ENCODE measurements at regions not wholly inside any gene's neighbourhood (a gene's known extent, or its start where the extent isn't known, plus 50 kb on each side); places are given as distances from the start of the nearest gene placed in this dataset.

DNA sequence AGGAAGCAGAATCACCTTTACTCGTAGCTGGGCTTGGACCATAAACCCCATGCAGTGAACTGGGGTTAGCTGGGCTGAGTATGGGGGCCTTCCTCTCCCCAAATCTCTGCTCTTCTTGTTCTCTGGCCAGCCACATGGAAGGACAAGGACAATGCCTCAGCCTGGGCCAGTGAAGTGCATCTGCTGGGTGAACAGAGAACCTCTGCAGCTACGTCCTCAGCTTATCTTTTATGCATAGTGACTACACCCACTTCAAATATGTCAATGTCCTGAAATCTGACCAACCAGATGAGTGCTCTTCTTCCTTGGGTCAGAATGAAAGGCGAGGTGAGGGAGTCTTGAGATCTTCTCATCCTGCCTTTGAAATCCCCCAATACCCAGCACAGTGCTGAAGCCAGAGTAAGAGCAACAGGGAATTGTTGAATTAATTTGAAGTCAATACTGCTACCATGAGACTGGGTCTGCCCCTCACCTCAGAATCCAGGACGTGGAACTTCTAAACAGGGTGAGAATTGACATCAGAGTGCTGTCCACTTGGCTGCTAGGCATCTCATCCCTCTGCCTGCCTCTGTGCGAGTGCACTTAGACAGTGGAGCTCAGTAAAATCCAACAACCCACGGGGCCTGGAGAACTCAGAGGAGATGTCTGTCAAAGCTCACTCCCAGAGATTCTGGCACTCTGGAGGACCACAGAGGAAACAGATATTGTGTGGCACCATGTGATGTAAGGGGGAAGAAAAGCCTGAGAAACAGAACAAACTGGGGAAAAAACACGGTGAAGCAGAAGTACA is 99.0 kb downstream of the IER5 start:
- Histone ChIP-seq H4K20me1 (ENCODE audit: insufficient read depth, low read length, poor library complexity, severe bottlenecking) (no peaks in the 10 kb centered on the region), H3K9ac (ENCODE audit: low read depth, low read length, poor library complexity, severe bottlenecking) (no peak overlapping the region), H3K27me3 (ENCODE audit: insufficient read depth, low read length, poor library complexity, severe bottlenecking) (no peaks in the 10 kb centered on the region), H3K9me2 (replicated peaks; ENCODE audit: low read depth, low read length) (no peaks in the 10 kb centered on the region), H3F3A (ENCODE audit: low read depth) (no peaks in the 10 kb centered on the region), H3K79me2 (ENCODE audit: insufficient read depth, low read length) (no peaks in the 10 kb centered on the region), H3K36me3 (ENCODE audit: insufficient read depth, low read length) (no peaks in the 10 kb centered on the region), H3K4me3 (ENCODE audit: low read length, poor library complexity, severe bottlenecking) (no peak overlapping the region), H2AFZ (ENCODE audit: low read length) (no peak overlapping the region), H3K4me1 (ENCODE audit: insufficient read depth, low read length, poor library complexity, severe bottlenecking) (peaks cover 2% of the 10 kb centered on the region), H3K4me2 (ENCODE audit: low read depth, low read length, poor library complexity, severe bottlenecking) (no peak overlapping the region), H3K9me3 (ENCODE audit: insufficient read depth, low read depth, low read length) (no peaks in the 10 kb centered on the region)
- no peak for TF ChIP-seq EZH2phosphoT487 (IDR thresholded peaks at IDR 0.05; ENCODE audit: borderline replicate concordance)
- TF ChIP-seq, protein P1, sequence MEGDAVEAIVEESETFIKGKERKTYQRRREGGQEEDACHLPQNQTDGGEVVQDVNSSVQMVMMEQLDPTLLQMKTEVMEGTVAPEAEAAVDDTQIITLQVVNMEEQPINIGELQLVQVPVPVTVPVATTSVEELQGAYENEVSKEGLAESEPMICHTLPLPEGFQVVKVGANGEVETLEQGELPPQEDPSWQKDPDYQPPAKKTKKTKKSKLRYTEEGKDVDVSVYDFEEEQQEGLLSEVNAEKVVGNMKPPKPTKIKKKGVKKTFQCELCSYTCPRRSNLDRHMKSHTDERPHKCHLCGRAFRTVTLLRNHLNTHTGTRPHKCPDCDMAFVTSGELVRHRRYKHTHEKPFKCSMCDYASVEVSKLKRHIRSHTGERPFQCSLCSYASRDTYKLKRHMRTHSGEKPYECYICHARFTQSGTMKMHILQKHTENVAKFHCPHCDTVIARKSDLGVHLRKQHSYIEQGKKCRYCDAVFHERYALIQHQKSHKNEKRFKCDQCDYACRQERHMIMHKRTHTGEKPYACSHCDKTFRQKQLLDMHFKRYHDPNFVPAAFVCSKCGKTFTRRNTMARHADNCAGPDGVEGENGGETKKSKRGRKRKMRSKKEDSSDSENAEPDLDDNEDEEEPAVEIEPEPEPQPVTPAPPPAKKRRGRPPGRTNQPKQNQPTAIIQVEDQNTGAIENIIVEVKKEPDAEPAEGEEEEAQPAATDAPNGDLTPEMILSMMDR (conservative IDR thresholded peaks at IDR 0.05; ENCODE audit: low read length), result no peak

DNA sequence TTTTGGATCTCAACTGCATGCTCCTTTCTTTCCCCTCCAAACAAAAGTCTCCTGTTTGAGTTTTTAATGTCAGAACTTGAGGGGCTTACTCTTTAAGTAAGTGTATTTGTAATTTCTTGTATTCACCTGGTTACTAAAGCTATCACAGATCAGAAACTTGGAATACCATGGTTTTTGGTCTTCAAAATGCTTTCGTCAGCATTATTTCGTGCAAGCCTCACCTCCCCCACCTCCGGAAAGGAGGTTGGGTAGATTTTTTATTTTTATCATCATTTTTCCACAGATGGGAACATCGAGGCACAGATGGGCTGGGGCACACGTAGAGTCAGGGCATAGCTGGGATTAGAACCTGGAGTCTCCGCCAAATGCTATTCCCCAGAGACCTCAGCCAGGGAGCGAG is 100.7 kb downstream of the IER5 start:
- no peaks in the 10 kb centered on the region for H3K79me2 ChIP-seq (ENCODE audit: insufficient read depth, low read length)
- no peak overlapping the region for H3K9ac ChIP-seq (ENCODE audit: low read depth, low read length, poor library complexity, severe bottlenecking)
- H3K4me3 ChIP-seq (ENCODE audit: low read length, poor library complexity, severe bottlenecking), result no peak overlapping the region
- no peak overlapping the region for H2AFZ ChIP-seq (ENCODE audit: low read length)
- H3F3A ChIP-seq (ENCODE audit: low read depth), result no peaks in the 10 kb centered on the region
- no peaks in the 10 kb centered on the region for H3K27me3 ChIP-seq (ENCODE audit: insufficient read depth, low read length, poor library complexity, severe bottlenecking)
- TF ChIP-seq EZH2phosphoT487 (IDR thresholded peaks at IDR 0.05; ENCODE audit: borderline replicate concordance), result no peak
- TF ChIP-seq, protein P1 (conservative IDR thresholded peaks at IDR 0.05; ENCODE audit: low read length), result no peak
- no peaks in the 10 kb centered on the region for H3K36me3 ChIP-seq (ENCODE audit: insufficient read depth, low read length)
- peaks cover 2% of the 10 kb centered on the region for H3K4me1 ChIP-seq (ENCODE audit: insufficient read depth, low read length, poor library complexity, severe bottlenecking)
- H4K20me1 ChIP-seq (ENCODE audit: insufficient read depth, low read length, poor library complexity, severe bottlenecking), result no peaks in the 10 kb centered on the region
- no peaks in the 10 kb centered on the region for H3K9me2 ChIP-seq (replicated peaks; ENCODE audit: low read depth, low read length)
- H3K9me3 ChIP-seq (ENCODE audit: insufficient read depth, low read depth, low read length), result no peaks in the 10 kb centered on the region
- no peak overlapping the region for H3K4me2 ChIP-seq (ENCODE audit: low read depth, low read length, poor library complexity, severe bottlenecking)

DNA sequence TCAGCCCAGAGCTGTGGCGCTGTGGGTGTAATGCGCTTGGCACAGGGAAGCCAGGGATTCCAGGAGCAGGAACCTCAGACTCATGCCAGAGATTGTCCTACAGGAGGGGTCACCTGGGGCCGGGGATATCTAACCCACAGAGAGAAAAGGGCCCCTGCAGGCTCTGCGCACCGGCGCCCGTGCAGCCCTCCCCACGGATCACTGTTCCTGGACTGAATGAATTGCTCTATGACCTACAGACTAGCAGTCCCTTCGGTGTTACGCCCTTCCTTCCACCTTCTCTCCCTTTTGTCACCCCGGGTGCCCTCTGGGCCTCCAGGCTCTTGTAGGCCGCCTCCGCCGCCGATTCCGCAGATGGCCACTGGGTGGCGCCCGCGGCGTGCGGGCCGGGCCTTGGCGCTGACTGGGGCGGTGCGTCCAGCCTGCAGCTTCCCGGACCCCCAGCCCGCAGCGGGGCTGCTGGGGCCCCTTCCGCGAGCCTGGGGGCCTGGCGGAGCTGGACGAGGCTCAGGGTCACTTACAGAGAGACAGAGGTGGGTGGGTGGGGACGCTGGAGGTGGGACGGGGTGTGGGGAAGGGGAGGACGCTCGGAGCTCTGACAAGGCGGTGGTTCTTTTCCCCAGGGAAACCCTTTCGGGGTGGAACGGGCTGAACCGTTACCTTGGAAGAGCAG is 101.3 kb downstream of the IER5 start:
- Histone ChIP-seq H3K4me1 (ENCODE audit: insufficient read depth, low read length, poor library complexity, severe bottlenecking) (peaks cover 2% of the 10 kb centered on the region), H3K27me3 (ENCODE audit: insufficient read depth, low read length, poor library complexity, severe bottlenecking) (no peaks in the 10 kb centered on the region), H3K9me3 (ENCODE audit: insufficient read depth, low read depth, low read length) (no peaks in the 10 kb centered on the region), H4K20me1 (ENCODE audit: insufficient read depth, low read length, poor library complexity, severe bottlenecking) (no peaks in the 10 kb centered on the region), H3K4me2 (ENCODE audit: low read depth, low read length, poor library complexity, severe bottlenecking) (peak overlapping the region; percentile 60), H3K79me2 (ENCODE audit: insufficient read depth, low read length) (no peaks in the 10 kb centered on the region), H3K4me3 (ENCODE audit: low read length, poor library complexity, severe bottlenecking) (no peak overlapping the region), H3F3A (ENCODE audit: low read depth) (no peaks in the 10 kb centered on the region), H2AFZ (ENCODE audit: low read length) (peak overlapping the region; percentile 76), H3K9ac (ENCODE audit: low read depth, low read length, poor library complexity, severe bottlenecking) (no peak overlapping the region), H3K9me2 (replicated peaks; ENCODE audit: low read depth, low read length) (no peaks in the 10 kb centered on the region), H3K36me3 (ENCODE audit: insufficient read depth, low read length) (no peaks in the 10 kb centered on the region)
- TF ChIP-seq, protein P1 (conservative IDR thresholded peaks at IDR 0.05; ENCODE audit: low read length), result peak; percentile 94
- no peak for TF ChIP-seq EZH2phosphoT487 (IDR thresholded peaks at IDR 0.05; ENCODE audit: borderline replicate concordance)

Data from Loucy (cell line).